HG02678 (cell line): ENCODE measurements at regions not wholly inside any gene's neighbourhood (a gene's known extent, or its start where the extent isn't known, plus 50 kb on each side); places are given as distances from the start of the nearest gene placed in this dataset.
"Not testable (repeated sequence)": the region's sequence is repeated elsewhere in the genome, so short reads cannot be mapped to it uniquely, and the experiment has no call there.

Experiments
- ATAC-seq: cut with Tn5 transposase; IDR thresholded peaks from one replicate; pipeline ENCODE4 v1.9.1; 2021; ENCODE audit warnings: mild to moderate bottlenecking, moderate library complexity; ENCODE audit not compliant: unreplicated experiment

- no peak for ATAC-seq
These were observed 97.2 kb downstream of the NAV1 start for GRCh38 chr1:201636097-201636496.

- ATAC-seq = no peak
These were observed 97.6 kb downstream of the NAV1 start for GRCh38 chr1:201636510-201636971.

- no peak for ATAC-seq
These were observed 98.6 kb downstream of the NAV1 start for GRCh38 chr1:201637282-201638079.

- ATAC-seq = no peak
These were observed 100.5 kb downstream of the NAV1 start for GRCh38 chr1:201639391-201639790.

GRCh38 chr1:201639826-201640225 lies 100.9 kb downstream of the NAV1 start:
- ATAC-seq = no peak

- ATAC-seq = no peak
These were observed 101.7 kb downstream of the NAV1 start for GRCh38 chr1:201640624-201641023.

- ATAC-seq = no peak
These were observed 102.8 kb downstream of the NAV1 start for GRCh38 chr1:201641524-201642253.

- ATAC-seq = no peak
These were observed 104.8 kb downstream of the NAV1 start for GRCh38 chr1:201643835-201644104.

GRCh38 chr1:201644197-201644596 lies 105.3 kb downstream of the NAV1 start:
- ATAC-seq = no peak

GRCh38 chr1:201645000-201645399 lies 106.1 kb downstream of the NAV1 start:
- ATAC-seq = not testable (repeated sequence)

GRCh38 chr1:201645956-201646355 lies 107.0 kb downstream of the NAV1 start:
- no peak for ATAC-seq

GRCh38 chr1:201646411-201647022 lies 107.6 kb downstream of the NAV1 start:
- ATAC-seq = no peak

- no peak for ATAC-seq
These were observed 108.2 kb downstream of the NAV1 start for GRCh38 chr1:201647094-201647493.

GRCh38 chr1:201647722-201648065 lies 108.8 kb downstream of the NAV1 start:
- ATAC-seq = no peak

GRCh38 chr1:201648066-201648906 lies 109.4 kb downstream of the NAV1 start:
- ATAC-seq = no peak

- ATAC-seq = no peak
These were observed 110.2 kb downstream of the NAV1 start for GRCh38 chr1:201648907-201649721.

GRCh38 chr1:201649761-201650622 lies 111.1 kb downstream of the NAV1 start:
- ATAC-seq = no peak

- ATAC-seq = no peak
These were observed 111.7 kb downstream of the NAV1 start for GRCh38 chr1:201650623-201650933.

GRCh38 chr1:201652181-201652580 lies 113.3 kb downstream of the NAV1 start:
- no peak for ATAC-seq

GRCh38 chr1:201653233-201653632 lies 114.3 kb downstream of the NAV1 start:
- ATAC-seq = no peak
